HEK293 (cell line): ENCODE measurements at regions not wholly inside any gene's neighbourhood (a gene's known extent, or its start where the extent isn't known, plus 50 kb on each side); places are given as distances from the start of the nearest gene placed in this dataset.

Source experiments
- CTCF ChIA-PET: fragments of 350-600 bp; formaldehyde crosslinking; extraction: SDS; loops from one replicate; lab custom pipeline; 2021; ENCODE audit warnings: antibody characterized with exemption; lab: Yijun Ruan, JAX
- POLR2A ChIA-PET: fragments of 300-600 bp; formaldehyde crosslinking; extraction: SDS; loops from one replicate; lab custom pipeline; 2020; ENCODE audit warnings: antibody characterized with exemption, inconsistent platforms; lab: Yijun Ruan, JAX
- H3K27ac ChIP-seq: fragments of 200-500 bp; sonication (Bioruptor generic); 2 replicates; pipeline ENCODE4 v1.5.1; 2014; ENCODE audit warnings: low read depth, low read length, control low read depth, inconsistent platforms; ENCODE audit errors: extremely low read depth
- H3K36me3 ChIP-seq, 2 experiments: fragments of 200-500 bp in 1 of 2; sonication (Bioruptor generic) in 1 of 2; 1 replicate in 1 of 2; 2 replicates in 1 of 2; pipeline ENCODE4 v1.5.1; 2014 to 2017; ENCODE audit warnings: inconsistent platforms in 2 of 2, low read length in 2 of 2; ENCODE audit not compliant: control insufficient read depth in 2 of 2, insufficient read depth in 1 of 2
- H3K4me1 ChIP-seq: fragments of 200-500 bp; sonication (Bioruptor generic); 2 replicates; pipeline ENCODE4 v1.5.1; 2014; ENCODE audit warnings: mild to moderate bottlenecking, low read length, inconsistent platforms; ENCODE audit not compliant: control insufficient read depth, insufficient read depth
- H3K4me3 ChIP-seq: 2 replicates; pipeline ENCODE4 v1.5.1; 2011; ENCODE audit warnings: low read depth, mild to moderate bottlenecking, control low read depth, low read length, moderate library complexity
- H3K9me3 ChIP-seq: fragments of 200-500 bp; sonication (Bioruptor generic); 2 replicates; pipeline ENCODE4 v1.5.1; 2014; ENCODE audit warnings: low read depth, low read length, inconsistent platforms; ENCODE audit not compliant: control insufficient read depth, insufficient read depth
- EGR2 ChIP-seq: fragments of 450-650 bp; formaldehyde crosslinking; IDR thresholded peaks from 2 replicates; pipeline ENCODE4 v1.5.1; 2016; ENCODE audit warnings: low read depth, missing biosample characterization, missing genetic modification characterization
- FEZF1 ChIP-seq: fragments of 450-650 bp; formaldehyde crosslinking; IDR thresholded peaks from 2 replicates; pipeline ENCODE4 v1.5.1; 2016; ENCODE audit warnings: missing biosample characterization, missing genetic modification characterization
- HOXA7 ChIP-seq: sonication (generic); formaldehyde crosslinking; IDR thresholded peaks from 2 replicates; pipeline ENCODE4 v1.8.1; 2022; ENCODE audit warnings: missing genetic modification reagents, borderline replicate concordance
- KLF16 ChIP-seq: fragments of 450-650 bp; formaldehyde crosslinking; IDR thresholded peaks from 2 replicates; pipeline ENCODE4 v1.5.1; 2017; ENCODE audit warnings: missing biosample characterization, missing genetic modification characterization
- KLF9 ChIP-seq: fragments of 450-650 bp; formaldehyde crosslinking; IDR thresholded peaks from 2 replicates; pipeline ENCODE4 v1.5.1; 2016; ENCODE audit warnings: missing biosample characterization, missing genetic modification characterization, low read depth
- REPIN1 ChIP-seq: fragments of 450-650 bp; formaldehyde crosslinking; IDR thresholded peaks from 2 replicates; pipeline ENCODE4 v1.5.1; 2017; ENCODE audit warnings: missing biosample characterization, missing genetic modification characterization, low read depth
- ZBTB1 ChIP-seq: fragments of 450-650 bp; formaldehyde crosslinking; IDR thresholded peaks from 2 replicates; pipeline ENCODE4 v1.5.1; 2016; ENCODE audit warnings: missing biosample characterization, missing genetic modification characterization
- ZEB2 ChIP-seq: fragments of 450-650 bp; formaldehyde crosslinking; IDR thresholded peaks from 2 replicates; pipeline ENCODE4 v1.5.1; 2016; ENCODE audit warnings: missing biosample characterization, missing genetic modification characterization
- ZFP3 ChIP-seq: fragments of 450-650 bp; formaldehyde crosslinking; IDR thresholded peaks from 2 replicates; pipeline ENCODE4 v1.5.1; 2016; ENCODE audit warnings: low read depth, missing biosample characterization, missing genetic modification characterization
- ZNF10 ChIP-seq: fragments of 450-650 bp; formaldehyde crosslinking; IDR thresholded peaks from 2 replicates; pipeline ENCODE4 v1.5.1; 2017; ENCODE audit warnings: missing biosample characterization, missing genetic modification characterization
- ZNF24 ChIP-seq: fragments of 450-650 bp; formaldehyde crosslinking; IDR thresholded peaks from 2 replicates; pipeline ENCODE4 v1.5.1; 2016; ENCODE audit warnings: missing biosample characterization, missing genetic modification characterization
- ZNF248 ChIP-seq: fragments of 450-650 bp; formaldehyde crosslinking; IDR thresholded peaks from 2 replicates; pipeline ENCODE4 v1.5.1; 2017; ENCODE audit warnings: missing biosample characterization, missing genetic modification characterization
- ZNF391 ChIP-seq: fragments of 450-650 bp; formaldehyde crosslinking; IDR thresholded peaks from 2 replicates; pipeline ENCODE4 v1.5.1; 2016; ENCODE audit warnings: low read depth, missing biosample characterization, missing genetic modification characterization, borderline replicate concordance
- ZNF433 ChIP-seq: fragments of 450-650 bp; formaldehyde crosslinking; IDR thresholded peaks from 2 replicates; pipeline ENCODE4 v1.5.1; 2016; ENCODE audit warnings: missing biosample characterization, missing genetic modification characterization, low read depth
- ZNF560 ChIP-seq: fragments of 450-650 bp; formaldehyde crosslinking; IDR thresholded peaks from 2 replicates; pipeline ENCODE4 v1.5.1; 2017; ENCODE audit warnings: missing biosample characterization, missing genetic modification characterization, borderline replicate concordance
- ZNF677 ChIP-seq: fragments of 450-650 bp; IDR thresholded peaks from 2 replicates; pipeline ENCODE4 v1.5.0; 2018; ENCODE audit warnings: missing biosample characterization, mild to moderate bottlenecking, missing genetic modification characterization, moderate library complexity
- TF ChIP-seq, protein P1 (sequence below): fragments of 450-650 bp; formaldehyde crosslinking; optimal IDR thresholded peaks from 2 replicates; pipeline ENCODE3; 2016; ENCODE audit warnings: missing biosample characterization, mild to moderate bottlenecking, missing genetic modification characterization
- TF ChIP-seq, protein P2 (sequence below): fragments of 450-650 bp; formaldehyde crosslinking; IDR thresholded peaks from 2 replicates; pipeline ENCODE4 v1.5.1; 2016; ENCODE audit warnings: missing biosample characterization, missing genetic modification characterization
- TF ChIP-seq, protein P3 (sequence below): fragments of 450-650 bp; formaldehyde crosslinking; IDR thresholded peaks from 2 replicates; pipeline ENCODE4 v1.5.1; 2017; ENCODE audit warnings: missing biosample characterization, missing genetic modification characterization
- TF ChIP-seq, protein P4 (sequence below): fragments of 450-650 bp; formaldehyde crosslinking; IDR thresholded peaks from 2 replicates; pipeline ENCODE4 v1.5.1; 2016; ENCODE audit warnings: missing biosample characterization, missing genetic modification characterization
- TF ChIP-seq, protein P5 (sequence below): fragments of 450-650 bp; formaldehyde crosslinking; IDR thresholded peaks from 2 replicates; pipeline ENCODE4 v1.5.1; 2017; ENCODE audit warnings: missing biosample characterization, missing genetic modification characterization
- TF ChIP-seq, protein P6 (sequence below): fragments of 450-650 bp; IDR thresholded peaks from 2 replicates; pipeline ENCODE4 v1.5.1; 2018; ENCODE audit warnings: missing biosample characterization, missing genetic modification characterization
- TF ChIP-seq, protein P7 (sequence below): fragments of 450-650 bp; formaldehyde crosslinking; conservative IDR thresholded peaks from 2 replicates; pipeline ENCODE4 v1.5.1; 2016; ENCODE audit warnings: low read depth, missing biosample characterization, missing genetic modification characterization

DNA sequence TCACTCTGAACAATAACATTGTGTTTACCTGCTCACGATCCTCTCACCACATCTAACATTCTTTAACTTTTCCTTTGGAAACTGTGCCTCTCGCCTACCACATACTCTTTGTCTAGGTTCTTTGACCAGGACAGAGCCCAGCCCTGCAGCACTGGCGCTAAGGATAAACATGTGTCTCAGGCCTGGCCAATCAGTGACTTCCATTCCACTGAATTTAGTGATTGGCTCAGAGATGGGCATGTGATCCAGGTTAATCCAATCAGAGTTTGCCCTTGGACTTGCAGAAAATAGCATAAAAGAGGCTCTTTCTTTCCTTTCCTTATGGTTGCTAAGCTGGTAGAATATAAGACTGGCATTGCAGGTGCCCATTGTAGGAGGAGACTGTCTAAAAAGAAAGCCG, 605.7 kb downstream of the MATN1 start (continued):
- TF ChIP-seq EGR2 (tag by site-specific recombination): no peak
- no peak for TF ChIP-seq ZNF248 (tag by site-specific recombination)

DNA sequence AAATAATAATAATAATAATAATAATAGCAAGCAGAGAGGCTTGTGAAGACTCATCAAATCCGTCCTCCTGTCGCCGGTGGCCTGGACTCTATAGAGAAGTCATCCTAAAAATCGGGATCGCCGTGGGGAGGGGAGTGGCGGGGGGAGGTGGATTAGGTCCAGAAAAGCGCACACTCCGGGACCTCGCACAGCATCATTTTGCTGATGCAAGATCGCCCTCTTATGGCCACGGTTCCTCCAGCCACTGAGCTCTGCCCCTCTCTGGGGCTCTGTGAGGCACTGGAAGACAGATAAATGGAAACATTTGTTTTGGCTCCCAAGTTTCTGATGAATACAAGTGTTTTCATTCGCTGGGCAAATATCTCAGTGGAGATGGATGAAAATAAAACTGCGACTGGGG, 612.0 kb downstream of the MATN1 start:
- H3K4me3 ChIP-seq: no peak overlapping the region
- H3K4me1 ChIP-seq: no peaks in the 10 kb centered on the region
- CTCF ChIA-PET: interaction anchor here (0.6 to 2.3 kb wide), 29 partner anchors 8 to 1057 kb away, joined by 3 to 13 read pairs (median 3); no protein-coding TSS in a partner anchor
- no peaks in the 10 kb centered on the region for H3K36me3 ChIP-seq
- H3K9me3 ChIP-seq: no peaks in the 10 kb centered on the region
- POLR2A ChIA-PET: no interaction called here
- no peak overlapping the region for H3K27ac ChIP-seq
- no peak; the same call in 1 of the 2 replicates for TF ChIP-seq KLF9
- TF ChIP-seq ZEB2 (tag by site-specific recombination): no peak
- TF ChIP-seq, protein P1, sequence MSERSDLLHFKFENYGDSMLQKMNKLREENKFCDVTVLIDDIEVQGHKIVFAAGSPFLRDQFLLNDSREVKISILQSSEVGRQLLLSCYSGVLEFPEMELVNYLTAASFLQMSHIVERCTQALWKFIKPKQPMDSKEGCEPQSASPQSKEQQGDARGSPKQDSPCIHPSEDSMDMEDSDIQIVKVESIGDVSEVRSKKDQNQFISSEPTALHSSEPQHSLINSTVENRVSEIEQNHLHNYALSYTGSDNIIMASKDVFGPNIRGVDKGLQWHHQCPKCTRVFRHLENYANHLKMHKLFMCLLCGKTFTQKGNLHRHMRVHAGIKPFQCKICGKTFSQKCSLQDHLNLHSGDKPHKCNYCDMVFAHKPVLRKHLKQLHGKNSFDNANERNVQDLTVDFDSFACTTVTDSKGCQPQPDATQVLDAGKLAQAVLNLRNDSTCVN (tag by site-specific recombination): peak; percentile 10
- no peak for TF ChIP-seq ZFP3 (tag by site-specific recombination)
- TF ChIP-seq FEZF1 (tag by site-specific recombination): no peak
- TF ChIP-seq ZNF391 (tag by site-specific recombination): no peak
- no peak for TF ChIP-seq ZBTB1 (tag by site-specific recombination)
- no peak for TF ChIP-seq HOXA7 (CRISPR knock-in tag)
- no peak for TF ChIP-seq ZNF677
- TF ChIP-seq, protein P2, sequence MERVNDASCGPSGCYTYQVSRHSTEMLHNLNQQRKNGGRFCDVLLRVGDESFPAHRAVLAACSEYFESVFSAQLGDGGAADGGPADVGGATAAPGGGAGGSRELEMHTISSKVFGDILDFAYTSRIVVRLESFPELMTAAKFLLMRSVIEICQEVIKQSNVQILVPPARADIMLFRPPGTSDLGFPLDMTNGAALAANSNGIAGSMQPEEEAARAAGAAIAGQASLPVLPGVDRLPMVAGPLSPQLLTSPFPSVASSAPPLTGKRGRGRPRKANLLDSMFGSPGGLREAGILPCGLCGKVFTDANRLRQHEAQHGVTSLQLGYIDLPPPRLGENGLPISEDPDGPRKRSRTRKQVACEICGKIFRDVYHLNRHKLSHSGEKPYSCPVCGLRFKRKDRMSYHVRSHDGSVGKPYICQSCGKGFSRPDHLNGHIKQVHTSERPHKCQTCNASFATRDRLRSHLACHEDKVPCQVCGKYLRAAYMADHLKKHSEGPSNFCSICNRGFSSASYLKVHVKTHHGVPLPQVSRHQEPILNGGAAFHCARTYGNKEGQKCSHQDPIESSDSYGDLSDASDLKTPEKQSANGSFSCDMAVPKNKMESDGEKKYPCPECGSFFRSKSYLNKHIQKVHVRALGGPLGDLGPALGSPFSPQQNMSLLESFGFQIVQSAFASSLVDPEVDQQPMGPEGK: 0 out of 2 replicates have a peak, but pooled peaks have one; percentile 31
- TF ChIP-seq KLF16: no peak
- no peak for TF ChIP-seq ZNF24
- TF ChIP-seq ZNF10: no peak
- TF ChIP-seq REPIN1: no peak
- TF ChIP-seq, protein P3, sequence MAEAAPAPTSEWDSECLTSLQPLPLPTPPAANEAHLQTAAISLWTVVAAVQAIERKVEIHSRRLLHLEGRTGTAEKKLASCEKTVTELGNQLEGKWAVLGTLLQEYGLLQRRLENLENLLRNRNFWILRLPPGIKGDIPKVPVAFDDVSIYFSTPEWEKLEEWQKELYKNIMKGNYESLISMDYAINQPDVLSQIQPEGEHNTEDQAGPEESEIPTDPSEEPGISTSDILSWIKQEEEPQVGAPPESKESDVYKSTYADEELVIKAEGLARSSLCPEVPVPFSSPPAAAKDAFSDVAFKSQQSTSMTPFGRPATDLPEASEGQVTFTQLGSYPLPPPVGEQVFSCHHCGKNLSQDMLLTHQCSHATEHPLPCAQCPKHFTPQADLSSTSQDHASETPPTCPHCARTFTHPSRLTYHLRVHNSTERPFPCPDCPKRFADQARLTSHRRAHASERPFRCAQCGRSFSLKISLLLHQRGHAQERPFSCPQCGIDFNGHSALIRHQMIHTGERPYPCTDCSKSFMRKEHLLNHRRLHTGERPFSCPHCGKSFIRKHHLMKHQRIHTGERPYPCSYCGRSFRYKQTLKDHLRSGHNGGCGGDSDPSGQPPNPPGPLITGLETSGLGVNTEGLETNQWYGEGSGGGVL (tag by site-specific recombination): no peak
- TF ChIP-seq, protein P4, sequence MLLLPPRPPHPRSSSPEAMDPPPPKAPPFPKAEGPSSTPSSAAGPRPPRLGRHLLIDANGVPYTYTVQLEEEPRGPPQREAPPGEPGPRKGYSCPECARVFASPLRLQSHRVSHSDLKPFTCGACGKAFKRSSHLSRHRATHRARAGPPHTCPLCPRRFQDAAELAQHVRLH (tag by site-specific recombination): no peak
- TF ChIP-seq, protein P5, sequence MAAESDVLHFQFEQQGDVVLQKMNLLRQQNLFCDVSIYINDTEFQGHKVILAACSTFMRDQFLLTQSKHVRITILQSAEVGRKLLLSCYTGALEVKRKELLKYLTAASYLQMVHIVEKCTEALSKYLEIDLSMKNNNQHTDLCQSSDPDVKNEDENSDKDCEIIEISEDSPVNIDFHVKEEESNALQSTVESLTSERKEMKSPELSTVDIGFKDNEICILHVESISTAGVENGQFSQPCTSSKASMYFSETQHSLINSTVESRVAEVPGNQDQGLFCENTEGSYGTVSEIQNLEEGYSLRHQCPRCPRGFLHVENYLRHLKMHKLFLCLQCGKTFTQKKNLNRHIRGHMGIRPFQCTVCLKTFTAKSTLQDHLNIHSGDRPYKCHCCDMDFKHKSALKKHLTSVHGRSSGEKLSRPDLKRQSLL (tag by site-specific recombination): no peak
- TF ChIP-seq, protein P6, sequence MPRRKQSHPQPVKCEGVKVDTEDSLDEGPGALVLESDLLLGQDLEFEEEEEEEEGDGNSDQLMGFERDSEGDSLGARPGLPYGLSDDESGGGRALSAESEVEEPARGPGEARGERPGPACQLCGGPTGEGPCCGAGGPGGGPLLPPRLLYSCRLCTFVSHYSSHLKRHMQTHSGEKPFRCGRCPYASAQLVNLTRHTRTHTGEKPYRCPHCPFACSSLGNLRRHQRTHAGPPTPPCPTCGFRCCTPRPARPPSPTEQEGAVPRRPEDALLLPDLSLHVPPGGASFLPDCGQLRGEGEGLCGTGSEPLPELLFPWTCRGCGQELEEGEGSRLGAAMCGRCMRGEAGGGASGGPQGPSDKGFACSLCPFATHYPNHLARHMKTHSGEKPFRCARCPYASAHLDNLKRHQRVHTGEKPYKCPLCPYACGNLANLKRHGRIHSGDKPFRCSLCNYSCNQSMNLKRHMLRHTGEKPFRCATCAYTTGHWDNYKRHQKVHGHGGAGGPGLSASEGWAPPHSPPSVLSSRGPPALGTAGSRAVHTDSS (tag by site-specific recombination): no peak
- no peak for TF ChIP-seq ZNF560
- TF ChIP-seq ZNF433 (tag by site-specific recombination): no peak
- TF ChIP-seq, protein P7, sequence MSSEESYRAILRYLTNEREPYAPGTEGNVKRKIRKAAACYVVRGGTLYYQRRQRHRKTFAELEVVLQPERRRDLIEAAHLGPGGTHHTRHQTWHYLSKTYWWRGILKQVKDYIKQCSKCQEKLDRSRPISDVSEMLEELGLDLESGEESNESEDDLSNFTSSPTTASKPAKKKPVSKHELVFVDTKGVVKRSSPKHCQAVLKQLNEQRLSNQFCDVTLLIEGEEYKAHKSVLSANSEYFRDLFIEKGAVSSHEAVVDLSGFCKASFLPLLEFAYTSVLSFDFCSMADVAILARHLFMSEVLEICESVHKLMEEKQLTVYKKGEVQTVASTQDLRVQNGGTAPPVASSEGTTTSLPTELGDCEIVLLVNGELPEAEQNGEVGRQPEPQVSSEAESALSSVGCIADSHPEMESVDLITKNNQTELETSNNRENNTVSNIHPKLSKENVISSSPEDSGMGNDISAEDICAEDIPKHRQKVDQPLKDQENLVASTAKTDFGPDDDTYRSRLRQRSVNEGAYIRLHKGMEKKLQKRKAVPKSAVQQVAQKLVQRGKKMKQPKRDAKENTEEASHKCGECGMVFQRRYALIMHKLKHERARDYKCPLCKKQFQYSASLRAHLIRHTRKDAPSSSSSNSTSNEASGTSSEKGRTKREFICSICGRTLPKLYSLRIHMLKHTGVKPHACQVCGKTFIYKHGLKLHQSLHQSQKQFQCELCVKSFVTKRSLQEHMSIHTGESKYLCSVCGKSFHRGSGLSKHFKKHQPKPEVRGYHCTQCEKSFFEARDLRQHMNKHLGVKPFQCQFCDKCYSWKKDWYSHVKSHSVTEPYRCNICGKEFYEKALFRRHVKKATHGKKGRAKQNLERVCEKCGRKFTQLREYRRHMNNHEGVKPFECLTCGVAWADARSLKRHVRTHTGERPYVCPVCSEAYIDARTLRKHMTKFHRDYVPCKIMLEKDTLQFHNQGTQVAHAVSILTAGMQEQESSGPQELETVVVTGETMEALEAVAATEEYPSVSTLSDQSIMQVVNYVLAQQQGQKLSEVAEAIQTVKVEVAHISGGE (tag by site-specific recombination): no peak
